ENCODE measurements at regions not wholly inside any gene's neighbourhood (a gene's known extent, or its start where the extent isn't known, plus 50 kb on each side); places are given as distances from the start of the nearest gene placed in this dataset.

- H3K4me3 Mint-ChIP-seq, result no peak overlapping the region
- Histone ChIP-seq H3K36me3 (replicated peaks in 1 of 2; ENCODE audit: control insufficient read depth in 1 of 2, insufficient read depth in 2 of 2, low read length in 2 of 2) (no peaks in the 10 kb centered on the region), H4K20me1 (ENCODE audit: insufficient read depth, low read length) (no peaks in the 10 kb centered on the region), H3K9me3 (replicated peaks in 1 of 2; ENCODE audit: control insufficient read depth in 1 of 2, insufficient read depth in 1 of 2, low read length in 2 of 2) (peaks cover 4 to 12% of the 10 kb centered on the region in 2 donors), H3K4me2 (replicated peaks; ENCODE audit: extremely low read depth, low read length, poor library complexity, severe bottlenecking) (no peak overlapping the region), H3K4me3 (replicated peaks in 1 of 3; ENCODE audit: low read depth in 2 of 3, low read length in 3 of 3) (no peak overlapping the region), H3K9ac (ENCODE audit: insufficient read depth, low read length, poor library complexity, severe bottlenecking) (no peak overlapping the region), H2AFZ (ENCODE audit: insufficient read depth, low read depth, low read length, poor library complexity, severe bottlenecking) (no peak overlapping the region), H3K27ac (ENCODE audit: low read depth in 1 of 2, low read length in 2 of 2) (no peak overlapping the region), H3K4me1 (ENCODE audit: control insufficient read depth in 1 of 2, insufficient read depth in 2 of 2, low read length in 2 of 2) (peaks cover 0 to 4% of the 10 kb centered on the region in 2 donors), H3K79me2 (ENCODE audit: insufficient read depth, low read length) (no peaks in the 10 kb centered on the region), H3K27me3 (ENCODE audit: control insufficient read depth in 2 of 2, insufficient read depth in 2 of 2, low read length in 2 of 2) (no peaks in the 10 kb centered on the region)
- DNase-seq, result no peak
- TF ChIP-seq, protein P1, sequence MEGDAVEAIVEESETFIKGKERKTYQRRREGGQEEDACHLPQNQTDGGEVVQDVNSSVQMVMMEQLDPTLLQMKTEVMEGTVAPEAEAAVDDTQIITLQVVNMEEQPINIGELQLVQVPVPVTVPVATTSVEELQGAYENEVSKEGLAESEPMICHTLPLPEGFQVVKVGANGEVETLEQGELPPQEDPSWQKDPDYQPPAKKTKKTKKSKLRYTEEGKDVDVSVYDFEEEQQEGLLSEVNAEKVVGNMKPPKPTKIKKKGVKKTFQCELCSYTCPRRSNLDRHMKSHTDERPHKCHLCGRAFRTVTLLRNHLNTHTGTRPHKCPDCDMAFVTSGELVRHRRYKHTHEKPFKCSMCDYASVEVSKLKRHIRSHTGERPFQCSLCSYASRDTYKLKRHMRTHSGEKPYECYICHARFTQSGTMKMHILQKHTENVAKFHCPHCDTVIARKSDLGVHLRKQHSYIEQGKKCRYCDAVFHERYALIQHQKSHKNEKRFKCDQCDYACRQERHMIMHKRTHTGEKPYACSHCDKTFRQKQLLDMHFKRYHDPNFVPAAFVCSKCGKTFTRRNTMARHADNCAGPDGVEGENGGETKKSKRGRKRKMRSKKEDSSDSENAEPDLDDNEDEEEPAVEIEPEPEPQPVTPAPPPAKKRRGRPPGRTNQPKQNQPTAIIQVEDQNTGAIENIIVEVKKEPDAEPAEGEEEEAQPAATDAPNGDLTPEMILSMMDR (IDR thresholded peaks at IDR 0.05), result no peak
- no peak overlapping the region for H3K27ac Mint-ChIP-seq
- intact Hi-C loops (cut with micrococcal nuclease), result no loop called here
- H3K4me1 Mint-ChIP-seq, result peaks cover 5% of the 10 kb centered on the region
- peaks cover 7 to 22% (median 19%) of the 10 kb centered on the region in 7 donors for H3K9me3 Mint-ChIP-seq
- H3K36me3 Mint-ChIP-seq, result peaks cover 0 to 3% of the 10 kb centered on the region in 2 donors
- WGBS (ENCODE audit: insufficient coverage), result no CpG with 5 or more reads among the region's 5 CpGs
- peaks cover 0 to 3% (median 2%) of the 10 kb centered on the region in 3 donors for H3K27me3 Mint-ChIP-seq (ENCODE audit: low read depth in 3 of 3)
Measured at GRCh38 chr7:138176060-138176459, 99.8 kb downstream of the AKR1D1 start.

DNA sequence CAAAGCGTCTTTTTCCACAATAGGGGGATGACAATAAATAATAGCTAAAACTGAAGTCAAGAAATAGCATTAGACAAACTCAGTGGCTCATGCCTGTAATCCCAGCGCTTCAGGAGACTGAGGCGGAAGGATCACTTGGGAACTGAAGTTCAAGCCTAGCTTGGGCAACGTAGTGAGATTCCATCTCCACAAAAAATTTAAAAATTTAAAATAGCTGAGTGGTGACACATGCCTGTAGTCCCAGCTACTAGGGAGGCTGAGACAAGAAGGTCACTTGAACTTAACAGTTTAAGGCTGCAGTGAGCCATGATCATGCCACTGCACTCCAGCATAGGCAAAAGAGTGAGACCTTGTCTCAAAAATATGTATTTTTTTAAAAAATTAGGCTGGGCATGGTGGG, 107.9 kb downstream of the AKR1D1 start:
- H3K36me3 ChIP-seq (replicated peaks in 1 of 2; ENCODE audit: control insufficient read depth in 1 of 2, insufficient read depth in 2 of 2, low read length in 2 of 2), result no peaks in the 10 kb centered on the region
- Mint-ChIP-seq H3K4me3 (no peak overlapping the region), H3K27ac (no peak overlapping the region), H3K4me1 (peaks cover 9% of the 10 kb centered on the region), H3K36me3 (peaks cover 0 to 3% of the 10 kb centered on the region in 2 donors), H3K9me3 (peaks cover 18 to 52% (median 43%) of the 10 kb centered on the region in 7 donors), H3K27me3 (ENCODE audit: low read depth in 3 of 3) (peaks cover 0 to 1% (median 0%) of the 10 kb centered on the region in 3 donors)
- no peaks in the 10 kb centered on the region for H3K79me2 ChIP-seq (ENCODE audit: insufficient read depth, low read length)
- TF ChIP-seq, protein P1 (IDR thresholded peaks at IDR 0.05), result no peak
- H3K27ac ChIP-seq (ENCODE audit: low read depth in 1 of 2, low read length in 2 of 2), result no peak overlapping the region
- no peak overlapping the region for H3K4me3 ChIP-seq (replicated peaks in 1 of 3; ENCODE audit: low read depth in 2 of 3, low read length in 3 of 3)
- H3K9me3 ChIP-seq (replicated peaks in 1 of 2; ENCODE audit: control insufficient read depth in 1 of 2, insufficient read depth in 1 of 2, low read length in 2 of 2), result peaks cover 22 to 36% of the 10 kb centered on the region in 2 donors
- H3K27me3 ChIP-seq (ENCODE audit: control insufficient read depth in 2 of 2, insufficient read depth in 2 of 2, low read length in 2 of 2), result no peaks in the 10 kb centered on the region
- intact Hi-C loops (cut with micrococcal nuclease), result no loop called here
- H2AFZ ChIP-seq (ENCODE audit: insufficient read depth, low read depth, low read length, poor library complexity, severe bottlenecking), result no peak overlapping the region
- no peak overlapping the region for H3K9ac ChIP-seq (ENCODE audit: insufficient read depth, low read length, poor library complexity, severe bottlenecking)
- 100% methylated on average over 3 of the region's 4 CpGs for WGBS (ENCODE audit: insufficient coverage)
- H4K20me1 ChIP-seq (ENCODE audit: insufficient read depth, low read length), result no peaks in the 10 kb centered on the region
- peaks cover under 1 to 7% of the 10 kb centered on the region in 2 donors for H3K4me1 ChIP-seq (ENCODE audit: control insufficient read depth in 1 of 2, insufficient read depth in 2 of 2, low read length in 2 of 2)
- H3K4me2 ChIP-seq (replicated peaks; ENCODE audit: extremely low read depth, low read length, poor library complexity, severe bottlenecking), result no peak overlapping the region
- no peak for DNase-seq

Measured in CD14-positive monocyte (primary cell).